ENCODE measurements at regions not wholly inside any gene's neighbourhood (a gene's known extent, or its start where the extent isn't known, plus 50 kb on each side); places are given as distances from the start of the nearest gene placed in this dataset.

DNA sequence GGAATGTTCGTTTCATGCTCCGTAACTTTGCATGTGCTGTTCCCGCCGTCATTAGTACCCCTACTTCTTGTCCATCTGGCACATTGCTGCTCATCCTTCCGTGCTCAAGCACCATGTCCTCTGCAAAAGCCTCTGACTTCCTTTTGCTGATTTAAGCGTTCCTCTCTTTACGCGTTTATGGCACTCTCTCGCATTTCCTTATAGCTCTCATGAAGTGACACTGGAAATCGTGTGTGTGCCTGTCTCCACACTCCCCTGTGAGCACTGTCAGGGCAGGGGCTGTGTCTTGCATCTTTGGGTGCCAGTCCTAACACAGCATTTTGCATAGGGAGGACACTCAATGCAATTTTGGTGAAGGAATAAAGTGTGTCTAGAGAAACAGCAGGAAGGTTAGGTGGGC is 210.6 kb upstream of the FAT1 start:
- no peaks in the 10 kb centered on the region for H3K9me3 ChIP-seq (ENCODE audit: low read depth, low read length, poor library complexity, severe bottlenecking)
- ChIA-PET POLR2A (ENCODE audit: low non-redundant PET) (no interaction called here), CTCF (no interaction called here)
- BruUV-seq (replicated peaks), result no TSS peak
- intact Hi-C loops (cut with micrococcal nuclease; ENCODE audit: unreplicated experiment), result loop anchor here (5.0 kb wide), 2 partner anchors 47 to 207 kb away; no protein-coding TSS in a partner anchor
- peaks cover 32% of the 10 kb centered on the region for H3K27me3 ChIP-seq (replicated peaks; ENCODE audit: insufficient read depth, low read depth, low read length, poor library complexity)
- TF ChIP-seq, protein P1, sequence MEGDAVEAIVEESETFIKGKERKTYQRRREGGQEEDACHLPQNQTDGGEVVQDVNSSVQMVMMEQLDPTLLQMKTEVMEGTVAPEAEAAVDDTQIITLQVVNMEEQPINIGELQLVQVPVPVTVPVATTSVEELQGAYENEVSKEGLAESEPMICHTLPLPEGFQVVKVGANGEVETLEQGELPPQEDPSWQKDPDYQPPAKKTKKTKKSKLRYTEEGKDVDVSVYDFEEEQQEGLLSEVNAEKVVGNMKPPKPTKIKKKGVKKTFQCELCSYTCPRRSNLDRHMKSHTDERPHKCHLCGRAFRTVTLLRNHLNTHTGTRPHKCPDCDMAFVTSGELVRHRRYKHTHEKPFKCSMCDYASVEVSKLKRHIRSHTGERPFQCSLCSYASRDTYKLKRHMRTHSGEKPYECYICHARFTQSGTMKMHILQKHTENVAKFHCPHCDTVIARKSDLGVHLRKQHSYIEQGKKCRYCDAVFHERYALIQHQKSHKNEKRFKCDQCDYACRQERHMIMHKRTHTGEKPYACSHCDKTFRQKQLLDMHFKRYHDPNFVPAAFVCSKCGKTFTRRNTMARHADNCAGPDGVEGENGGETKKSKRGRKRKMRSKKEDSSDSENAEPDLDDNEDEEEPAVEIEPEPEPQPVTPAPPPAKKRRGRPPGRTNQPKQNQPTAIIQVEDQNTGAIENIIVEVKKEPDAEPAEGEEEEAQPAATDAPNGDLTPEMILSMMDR (conservative IDR thresholded peaks at IDR 0.05; ENCODE audit: low read depth, low read length), result no peak
- no peak for TF ChIP-seq EZH2 (IDR thresholded peaks at IDR 0.05; ENCODE audit: borderline replicate concordance, low read depth, low read length, poor library complexity, severe bottlenecking)
- H3K36me3 ChIP-seq (ENCODE audit: insufficient read depth, low read length, poor library complexity, severe bottlenecking), result no peaks in the 10 kb centered on the region
- H3K4me1 ChIP-seq (ENCODE audit: insufficient read depth, low read length, poor library complexity, severe bottlenecking), result peaks cover 22% of the 10 kb centered on the region
- no peak overlapping the region for H3K27ac ChIP-seq (ENCODE audit: low read depth, low read length, poor library complexity, severe bottlenecking)
- no peak overlapping the region for H3K4me3 ChIP-seq (ENCODE audit: low read depth, low read length, poor library complexity, severe bottlenecking)
- no peak for DNase-seq (ENCODE audit: low spot score)

DNA sequence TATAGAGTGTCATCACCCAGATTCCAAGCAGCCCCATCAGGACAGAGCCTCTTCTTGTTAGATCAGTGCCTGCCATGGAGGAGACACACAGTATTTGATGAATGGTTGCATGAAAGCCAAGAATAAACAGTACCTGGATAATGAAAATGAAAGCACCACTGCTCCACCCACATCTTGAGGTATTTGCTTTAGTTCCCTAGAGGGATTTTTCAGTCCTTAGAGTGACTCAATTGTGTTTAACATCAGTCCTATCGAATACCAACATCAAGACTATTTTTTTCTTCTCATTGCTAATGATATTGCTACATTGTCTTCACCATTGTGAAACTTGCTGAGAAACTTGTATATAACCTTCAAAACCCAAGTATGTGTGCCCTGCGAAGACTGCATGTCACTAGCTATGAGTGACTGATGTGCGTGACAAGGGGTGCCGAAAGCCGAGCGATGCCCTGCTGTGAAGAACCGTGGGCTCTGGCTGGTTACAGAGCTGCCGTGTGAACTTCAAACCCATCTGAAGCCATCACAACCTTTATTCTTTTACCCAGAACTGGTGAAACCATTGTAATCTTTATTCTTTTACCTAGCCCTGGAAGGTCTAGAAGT is 211.3 kb upstream of the FAT1 start:
- peaks cover 26% of the 10 kb centered on the region for H3K4me1 ChIP-seq (ENCODE audit: insufficient read depth, low read length, poor library complexity, severe bottlenecking)
- CTCF ChIA-PET, result no interaction called here
- H3K27ac ChIP-seq (ENCODE audit: low read depth, low read length, poor library complexity, severe bottlenecking), result no peak overlapping the region
- no peak overlapping the region for H3K4me3 ChIP-seq (ENCODE audit: low read depth, low read length, poor library complexity, severe bottlenecking)
- TF ChIP-seq EZH2 (IDR thresholded peaks at IDR 0.05; ENCODE audit: borderline replicate concordance, low read depth, low read length, poor library complexity, severe bottlenecking), result no peak
- TF ChIP-seq, protein P1 (conservative IDR thresholded peaks at IDR 0.05; ENCODE audit: low read depth, low read length), result no peak
- peaks cover 32% of the 10 kb centered on the region for H3K27me3 ChIP-seq (replicated peaks; ENCODE audit: insufficient read depth, low read depth, low read length, poor library complexity)
- H3K9me3 ChIP-seq (ENCODE audit: low read depth, low read length, poor library complexity, severe bottlenecking), result no peaks in the 10 kb centered on the region
- intact Hi-C loops (cut with micrococcal nuclease; ENCODE audit: unreplicated experiment), result loop anchor here (5.0 kb wide), 2 partner anchors 48 to 208 kb away; no protein-coding TSS in a partner anchor
- no TSS peak for BruUV-seq (replicated peaks)
- POLR2A ChIA-PET (ENCODE audit: low non-redundant PET), result no interaction called here
- H3K36me3 ChIP-seq (ENCODE audit: insufficient read depth, low read length, poor library complexity, severe bottlenecking), result no peaks in the 10 kb centered on the region
- DNase-seq (ENCODE audit: low spot score), result no peak

DNA sequence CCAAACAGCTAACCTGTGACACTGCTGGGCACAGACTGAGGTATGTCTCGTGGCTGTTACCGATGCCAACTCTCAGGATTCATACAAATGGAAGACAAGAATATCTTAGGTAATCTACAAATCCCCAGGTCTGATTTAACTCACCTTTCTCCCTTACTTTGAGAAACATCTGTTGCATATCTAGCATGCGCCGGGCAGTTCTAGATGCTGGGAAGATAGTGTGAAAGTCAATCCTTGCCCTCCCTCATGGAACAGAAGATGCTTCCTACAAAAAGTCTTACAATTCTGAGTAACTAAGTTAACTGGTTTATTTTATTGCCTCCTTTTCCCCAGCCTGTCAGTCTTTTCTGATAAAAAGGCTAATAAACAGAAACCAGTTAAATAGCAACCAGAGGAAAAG is 212.2 kb upstream of the FAT1 start:
- no TSS peak for BruUV-seq (replicated peaks)
- Histone ChIP-seq H3K9me3 (ENCODE audit: low read depth, low read length, poor library complexity, severe bottlenecking) (no peaks in the 10 kb centered on the region), H3K4me1 (ENCODE audit: insufficient read depth, low read length, poor library complexity, severe bottlenecking) (peaks cover 26% of the 10 kb centered on the region), H3K4me3 (ENCODE audit: low read depth, low read length, poor library complexity, severe bottlenecking) (no peak overlapping the region), H3K27ac (ENCODE audit: low read depth, low read length, poor library complexity, severe bottlenecking) (no peak overlapping the region), H3K36me3 (ENCODE audit: insufficient read depth, low read length, poor library complexity, severe bottlenecking) (no peaks in the 10 kb centered on the region), H3K27me3 (replicated peaks; ENCODE audit: insufficient read depth, low read depth, low read length, poor library complexity) (peaks cover 32% of the 10 kb centered on the region)
- intact Hi-C loops (cut with micrococcal nuclease; ENCODE audit: unreplicated experiment), result no loop called here
- TF ChIP-seq, protein P1 (conservative IDR thresholded peaks at IDR 0.05; ENCODE audit: low read depth, low read length), result no peak
- no peak for TF ChIP-seq EZH2 (IDR thresholded peaks at IDR 0.05; ENCODE audit: borderline replicate concordance, low read depth, low read length, poor library complexity, severe bottlenecking)
- ChIA-PET POLR2A (ENCODE audit: low non-redundant PET) (no interaction called here), CTCF (no interaction called here)
- DNase-seq (ENCODE audit: low spot score), result no peak

All from A673 (cell line).